Activated CD8-positive, alpha-beta memory T cell treated with anti-CD3 and anti-CD28 coated beads, Interleukin-2, amount 50 U/mL, for 48 hours (primary cell): ENCODE measurements at regions not wholly inside any gene's neighbourhood (a gene's known extent, or its start where the extent isn't known, plus 50 kb on each side); places are given as distances from the start of the nearest gene placed in this dataset.
"Not testable (repeated sequence)": the region's sequence is repeated elsewhere in the genome, so short reads cannot be mapped to it uniquely, and the experiment has no call there.

Experiments used
- DNase-seq: peaks from one replicate; pipeline ENCODE4 v3.0.0-alpha.2; 2020

- DNase-seq, result no peak
Observed at GRCh38 chr20:30593572-30593971, 663.9 kb upstream of the DEFB115 start.

GRCh38 chr20:30594112-30594511, 663.4 kb upstream of the DEFB115 start:
- DNase-seq, result no peak

GRCh38 chr20:30595698-30596097, 661.8 kb upstream of the DEFB115 start:
- DNase-seq, result no peak

GRCh38 chr20:30597429-30597828, 660.0 kb upstream of the DEFB115 start:
- not testable (repeated sequence) for DNase-seq

GRCh38 chr20:30598460-30599230, 658.8 kb upstream of the DEFB115 start:
- no peak for DNase-seq

GRCh38 chr20:30599990-30600389, 657.5 kb upstream of the DEFB115 start:
- no peak for DNase-seq

GRCh38 chr20:30601974-30602373, 655.5 kb upstream of the DEFB115 start:
- DNase-seq, result no peak

GRCh38 chr20:30602424-30602823, 655.0 kb upstream of the DEFB115 start:
- DNase-seq, result no peak

GRCh38 chr20:30606990-30607389, 650.5 kb upstream of the DEFB115 start:
- DNase-seq, result no peak

GRCh38 chr20:30610029-30610693, 647.3 kb upstream of the DEFB115 start:
- DNase-seq, result no peak

GRCh38 chr20:30610751-30611150, 646.7 kb upstream of the DEFB115 start:
- no peak for DNase-seq

GRCh38 chr20:30611239-30611984, 646.1 kb upstream of the DEFB115 start:
- no peak for DNase-seq

GRCh38 chr20:30612344-30612743, 645.1 kb upstream of the DEFB115 start:
- DNase-seq, result no peak

- DNase-seq, result not testable (repeated sequence)
Observed at GRCh38 chr20:30621346-30621745, 636.1 kb upstream of the DEFB115 start.

GRCh38 chr20:30624310-30624709, 633.2 kb upstream of the DEFB115 start:
- not testable (repeated sequence) for DNase-seq

- not testable (repeated sequence) for DNase-seq
Observed at GRCh38 chr20:30629376-30629775, 628.1 kb upstream of the DEFB115 start.

- no peak for DNase-seq
Observed at GRCh38 chr20:30630761-30631160, 626.7 kb upstream of the DEFB115 start.

- DNase-seq, result not testable (repeated sequence)
Observed at GRCh38 chr20:30631261-30631789, 626.1 kb upstream of the DEFB115 start.

GRCh38 chr20:30632773-30633172, 624.7 kb upstream of the DEFB115 start:
- DNase-seq, result not testable (repeated sequence)

- not testable (repeated sequence) for DNase-seq
Observed at GRCh38 chr20:30641522-30641921, 615.9 kb upstream of the DEFB115 start.

- DNase-seq, result not testable (repeated sequence)
Observed at GRCh38 chr20:30660982-30661381, 596.5 kb upstream of the DEFB115 start.

GRCh38 chr20:30668418-30668817, 589.0 kb upstream of the DEFB115 start:
- DNase-seq, result not testable (repeated sequence)

- DNase-seq, result not testable (repeated sequence)
Observed at GRCh38 chr20:30669330-30670029, 588.0 kb upstream of the DEFB115 start.
